ENCODE measurements at regions not wholly inside any gene's neighbourhood (a gene's known extent, or its start where the extent isn't known, plus 50 kb on each side); places are given as distances from the start of the nearest gene placed in this dataset.

DNA sequence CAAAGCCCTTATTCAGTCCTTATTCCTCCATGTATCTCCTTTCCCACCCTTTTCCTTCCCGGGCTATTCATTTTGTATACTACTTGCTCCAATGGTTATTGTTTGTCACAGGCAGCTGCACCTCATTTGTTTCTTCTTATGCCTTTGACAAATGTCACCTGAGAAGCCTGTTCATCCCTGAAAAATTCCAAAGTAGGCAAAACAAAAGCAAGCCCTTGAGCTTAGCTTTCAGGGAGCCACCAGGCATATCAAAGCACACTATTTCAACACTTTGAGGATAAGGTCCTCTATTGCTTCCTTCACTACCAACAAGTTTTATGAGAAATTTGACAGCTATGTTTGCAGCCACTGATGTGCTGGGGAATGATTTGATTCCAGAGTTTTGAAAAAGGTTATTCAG lies 738.7 kb upstream of the LMO3 start:
- no peak for DNase-seq
- no peaks in the 10 kb centered on the region for H3K4me1 ChIP-seq
- no peaks in the 10 kb centered on the region for H3K36me3 ChIP-seq
- H3K27ac ChIP-seq (replicated peaks): no peak overlapping the region
- H3K27me3 ChIP-seq (ENCODE audit: low read depth): no peaks in the 10 kb centered on the region
- H3K4me3 ChIP-seq: no peak overlapping the region
- H3K9me3 ChIP-seq (replicated peaks): peaks cover 20% of the 10 kb centered on the region
- intact Hi-C loops (cut with micrococcal nuclease): no loop called here
- TF ChIP-seq, protein P1, sequence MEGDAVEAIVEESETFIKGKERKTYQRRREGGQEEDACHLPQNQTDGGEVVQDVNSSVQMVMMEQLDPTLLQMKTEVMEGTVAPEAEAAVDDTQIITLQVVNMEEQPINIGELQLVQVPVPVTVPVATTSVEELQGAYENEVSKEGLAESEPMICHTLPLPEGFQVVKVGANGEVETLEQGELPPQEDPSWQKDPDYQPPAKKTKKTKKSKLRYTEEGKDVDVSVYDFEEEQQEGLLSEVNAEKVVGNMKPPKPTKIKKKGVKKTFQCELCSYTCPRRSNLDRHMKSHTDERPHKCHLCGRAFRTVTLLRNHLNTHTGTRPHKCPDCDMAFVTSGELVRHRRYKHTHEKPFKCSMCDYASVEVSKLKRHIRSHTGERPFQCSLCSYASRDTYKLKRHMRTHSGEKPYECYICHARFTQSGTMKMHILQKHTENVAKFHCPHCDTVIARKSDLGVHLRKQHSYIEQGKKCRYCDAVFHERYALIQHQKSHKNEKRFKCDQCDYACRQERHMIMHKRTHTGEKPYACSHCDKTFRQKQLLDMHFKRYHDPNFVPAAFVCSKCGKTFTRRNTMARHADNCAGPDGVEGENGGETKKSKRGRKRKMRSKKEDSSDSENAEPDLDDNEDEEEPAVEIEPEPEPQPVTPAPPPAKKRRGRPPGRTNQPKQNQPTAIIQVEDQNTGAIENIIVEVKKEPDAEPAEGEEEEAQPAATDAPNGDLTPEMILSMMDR (IDR thresholded peaks at IDR 0.05; ENCODE audit: borderline replicate concordance): no peak

DNA sequence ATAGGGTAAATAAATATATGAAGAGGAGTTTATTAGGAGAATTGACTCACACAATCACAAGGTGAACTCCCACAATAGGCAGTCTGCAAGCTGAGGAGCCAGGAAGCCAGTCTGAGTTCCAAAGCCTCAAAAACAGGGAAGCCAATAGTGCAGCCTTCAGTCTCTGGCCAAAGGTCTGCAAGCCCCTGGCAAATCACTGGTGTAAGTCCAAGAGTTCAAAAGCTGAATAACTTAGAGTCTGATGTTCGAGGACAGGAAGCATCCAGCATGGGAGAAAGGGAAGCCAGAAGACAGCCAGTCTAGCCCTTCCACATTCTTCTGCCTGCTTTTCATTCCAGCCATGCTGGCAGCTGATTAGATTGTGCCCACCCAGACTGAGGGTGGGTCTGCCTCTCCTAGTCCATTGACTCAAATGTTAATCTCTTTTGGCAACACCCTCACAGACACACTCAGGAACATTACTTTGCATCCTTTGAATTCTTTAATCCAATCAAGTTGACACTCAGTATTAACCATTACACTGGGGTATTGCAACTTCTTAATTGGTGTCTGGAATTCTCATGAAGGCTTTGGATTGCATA lies 736.5 kb upstream of the LMO3 start:
- no peak for DNase-seq

DNA sequence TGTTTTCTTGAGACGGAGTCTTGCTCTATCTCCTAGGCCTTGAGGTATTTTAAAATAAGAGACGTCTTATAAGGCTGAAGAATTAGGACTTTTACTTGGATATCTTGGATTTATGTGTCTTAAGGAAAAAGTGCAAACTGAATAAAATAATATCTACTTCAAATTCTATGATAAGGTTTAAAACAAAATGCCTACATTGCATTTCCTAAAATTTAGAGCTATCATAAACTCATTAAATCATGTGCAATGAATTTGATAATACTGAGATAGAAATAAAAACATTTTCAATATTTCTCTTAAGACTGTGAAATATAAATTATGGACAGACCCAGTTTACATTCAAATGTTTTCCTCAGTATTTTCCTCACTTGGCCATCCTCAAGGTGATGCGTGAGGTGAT lies 729.5 kb upstream of the LMO3 start:
- Histone ChIP-seq H3K36me3 (no peaks in the 10 kb centered on the region), H3K9me3 (replicated peaks) (peaks cover 17% of the 10 kb centered on the region), H3K4me3 (no peak overlapping the region), H3K4me1 (no peaks in the 10 kb centered on the region), H3K27ac (replicated peaks) (no peak overlapping the region), H3K27me3 (ENCODE audit: low read depth) (no peaks in the 10 kb centered on the region)
- DNase-seq: no peak
- TF ChIP-seq, protein P1 (IDR thresholded peaks at IDR 0.05; ENCODE audit: borderline replicate concordance): no peak
- intact Hi-C loops (cut with micrococcal nuclease): no loop called here

More for the DNA sequence above, 736.5 kb upstream of the LMO3 start:
- Histone ChIP-seq H3K4me1 (no peaks in the 10 kb centered on the region), H3K27me3 (ENCODE audit: low read depth) (no peaks in the 10 kb centered on the region), H3K9me3 (replicated peaks) (peaks cover 27% of the 10 kb centered on the region), H3K4me3 (no peak overlapping the region), H3K36me3 (no peaks in the 10 kb centered on the region), H3K27ac (replicated peaks) (no peak overlapping the region)
- TF ChIP-seq, protein P1 (IDR thresholded peaks at IDR 0.05; ENCODE audit: borderline replicate concordance): no peak
- intact Hi-C loops (cut with micrococcal nuclease): no loop called here

DNA sequence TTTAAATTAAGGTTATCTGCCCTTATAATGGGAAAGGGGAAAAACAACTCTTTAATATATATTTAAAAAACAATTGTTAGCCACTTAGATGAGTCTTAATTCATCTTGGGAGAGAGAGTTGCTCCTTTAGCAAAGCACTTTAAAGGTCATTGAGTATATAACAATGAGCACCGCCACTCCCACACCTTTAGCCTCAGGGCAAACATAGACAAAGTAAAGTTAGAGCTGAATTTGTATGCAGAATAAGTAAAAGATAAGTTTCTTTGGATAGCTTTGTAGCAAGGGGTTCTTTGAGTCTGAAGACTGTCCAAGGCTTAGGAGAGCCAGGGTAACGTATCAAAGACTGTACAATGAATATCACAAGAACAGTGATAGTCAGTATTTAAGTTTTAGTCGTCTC lies 728.8 kb upstream of the LMO3 start:
- TF ChIP-seq, protein P1 (IDR thresholded peaks at IDR 0.05; ENCODE audit: borderline replicate concordance): no peak
- H3K36me3 ChIP-seq: no peaks in the 10 kb centered on the region
- peaks cover 15% of the 10 kb centered on the region for H3K9me3 ChIP-seq (replicated peaks)
- H3K27me3 ChIP-seq (ENCODE audit: low read depth): no peaks in the 10 kb centered on the region
- no peaks in the 10 kb centered on the region for H3K4me1 ChIP-seq
- no peak overlapping the region for H3K4me3 ChIP-seq
- no peak overlapping the region for H3K27ac ChIP-seq (replicated peaks)
- DNase-seq: no peak
- intact Hi-C loops (cut with micrococcal nuclease): no loop called here

DNA sequence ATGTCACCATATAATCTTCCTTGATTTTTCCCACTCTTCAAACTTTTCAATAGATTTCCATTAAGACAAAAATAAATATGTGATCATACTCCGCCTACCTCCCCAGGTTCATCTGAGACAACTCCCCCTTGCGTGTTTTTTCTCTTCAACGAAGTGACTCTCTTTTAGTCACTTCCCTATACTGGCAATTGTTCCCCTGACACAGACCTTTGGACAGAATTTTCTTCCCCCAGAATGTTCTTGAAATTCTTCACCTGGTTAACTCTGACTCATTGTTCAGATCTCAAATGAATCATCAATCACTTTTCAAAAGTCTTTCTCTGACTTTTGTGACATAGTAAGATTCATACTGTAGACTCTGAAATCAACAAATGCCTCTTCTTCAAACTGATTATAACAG lies 727.3 kb upstream of the LMO3 start:
- Histone ChIP-seq H3K9me3 (replicated peaks) (peaks cover 6% of the 10 kb centered on the region), H3K4me1 (no peaks in the 10 kb centered on the region), H3K36me3 (no peaks in the 10 kb centered on the region), H3K4me3 (no peak overlapping the region), H3K27me3 (ENCODE audit: low read depth) (no peaks in the 10 kb centered on the region), H3K27ac (replicated peaks) (no peak overlapping the region)
- intact Hi-C loops (cut with micrococcal nuclease): no loop called here
- TF ChIP-seq, protein P1 (IDR thresholded peaks at IDR 0.05; ENCODE audit: borderline replicate concordance): no peak
- no peak for DNase-seq
